Mucosa of rectum (tissue), 2 donors: ENCODE measurements at regions not wholly inside any gene's neighbourhood (a gene's known extent, or its start where the extent isn't known, plus 50 kb on each side); places are given as distances from the start of the nearest gene placed in this dataset.

Experiments used
- H3K27ac ChIP-seq, 2 donors: one replicate each; pipeline ENCODE4 v1.7.0; 2013; ENCODE audit warnings: inconsistent platforms in 2 of 2, low read depth in 2 of 2, low read length in 2 of 2
- H3K27me3 ChIP-seq, 2 donors: one replicate each; pipeline ENCODE4 v1.7.0; 2013; ENCODE audit warnings: low read length in 2 of 2; ENCODE audit not compliant: control insufficient read depth in 2 of 2, insufficient read depth in 2 of 2
- H3K36me3 ChIP-seq, 2 donors: one replicate each; pipeline ENCODE4 v1.7.0; 2013; ENCODE audit warnings: low read length in 2 of 2; ENCODE audit not compliant: control insufficient read depth in 2 of 2, insufficient read depth in 2 of 2
- H3K4me1 ChIP-seq, 2 donors: one replicate each; pipeline ENCODE4 v1.7.0; 2013; ENCODE audit warnings: low read length in 2 of 2, mild to moderate bottlenecking in 1 of 2; ENCODE audit not compliant: control insufficient read depth in 2 of 2, insufficient read depth in 2 of 2
- H3K4me3 ChIP-seq, 2 donors: one replicate each; pipeline ENCODE4 v1.7.0; 2013; ENCODE audit warnings: low read length in 2 of 2
- H3K9ac ChIP-seq, 2 donors: one replicate each; pipeline ENCODE4 v1.7.0; 2013; ENCODE audit warnings: low read length in 2 of 2, low read depth in 1 of 2, mild to moderate bottlenecking in 1 of 2
- H3K9me3 ChIP-seq, 2 donors: one replicate each; pipeline ENCODE4 v1.7.0; 2013; ENCODE audit warnings: low read length in 2 of 2; ENCODE audit not compliant: control insufficient read depth in 2 of 2
- donor health status: healthy.
- donor health status: Normal muscosa, but diverticular disease.

DNA sequence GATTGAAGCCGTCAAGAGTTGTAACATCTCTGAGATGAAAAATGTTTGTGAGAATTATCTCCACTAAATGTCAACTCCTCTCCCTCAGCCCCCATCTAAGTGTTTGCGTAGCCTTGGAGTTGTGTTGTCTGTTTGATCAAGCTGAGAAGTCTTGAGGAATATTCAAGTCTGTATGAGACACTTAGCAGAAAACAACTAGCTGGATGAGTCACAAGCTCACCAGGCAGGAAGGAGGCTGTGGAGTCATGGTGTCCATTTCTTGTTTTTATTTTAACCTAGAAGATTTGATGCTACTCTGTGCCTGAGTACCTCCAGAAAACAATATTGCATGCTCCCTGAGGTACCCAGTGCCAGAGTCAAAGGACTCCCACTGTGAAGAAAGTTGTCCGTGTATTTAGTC lies 211.6 kb upstream of the PLXNA2 start:
- no peak overlapping the region for H3K27ac ChIP-seq
- no peak overlapping the region for H3K4me3 ChIP-seq
- no peaks in the 10 kb centered on the region for H3K36me3 ChIP-seq
- H3K4me1 ChIP-seq, result no peaks in the 10 kb centered on the region
- H3K9me3 ChIP-seq, result no peaks in the 10 kb centered on the region
- no peak overlapping the region for H3K9ac ChIP-seq
- H3K27me3 ChIP-seq, result no peaks in the 10 kb centered on the region

DNA sequence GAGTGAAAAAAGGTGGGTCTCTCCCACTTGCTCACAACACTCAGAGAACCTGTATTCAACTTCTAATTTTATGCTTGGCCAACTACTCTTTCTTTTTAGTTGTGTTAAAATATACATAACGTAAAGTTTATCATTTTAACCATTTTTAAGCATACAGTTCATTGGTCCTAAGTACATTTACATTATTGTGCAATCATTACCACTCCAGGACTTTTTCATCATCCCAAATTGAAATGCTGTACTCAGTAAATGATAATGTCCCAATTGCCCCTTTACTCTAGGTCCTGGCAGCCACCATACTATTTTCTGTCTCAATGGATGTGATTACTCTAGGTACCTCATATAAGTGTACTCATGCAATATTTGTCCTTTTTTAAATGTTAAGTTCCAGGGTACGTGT lies 212.3 kb upstream of the PLXNA2 start:
- Histone ChIP-seq H3K4me1 (no peaks in the 10 kb centered on the region), H3K9me3 (no peaks in the 10 kb centered on the region), H3K4me3 (no peak overlapping the region), H3K27ac (no peak overlapping the region), H3K36me3 (no peaks in the 10 kb centered on the region), H3K27me3 (no peaks in the 10 kb centered on the region), H3K9ac (no peak overlapping the region)

DNA sequence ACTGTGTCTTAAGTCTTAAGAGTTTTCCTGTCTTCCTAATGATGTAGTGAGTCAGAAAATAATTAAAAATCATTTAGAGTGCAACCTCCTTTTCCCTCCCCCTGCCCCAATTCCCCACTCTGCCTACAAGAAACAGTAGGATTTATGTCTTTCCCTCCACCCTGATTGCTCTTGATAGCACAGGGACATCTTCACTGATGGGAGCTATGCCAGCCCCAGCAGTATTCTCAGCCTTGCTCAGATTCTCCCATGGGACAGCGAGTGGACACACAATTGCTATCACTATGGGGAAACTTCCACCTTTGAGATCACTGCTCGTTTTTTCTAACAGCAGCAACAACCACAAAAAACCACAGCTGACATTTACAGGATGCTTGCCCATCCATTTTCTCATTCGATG lies 216.6 kb upstream of the PLXNA2 start:
- Histone ChIP-seq H3K9me3 (no peaks in the 10 kb centered on the region), H3K27ac (no peak overlapping the region), H3K4me1 (no peaks in the 10 kb centered on the region)

DNA sequence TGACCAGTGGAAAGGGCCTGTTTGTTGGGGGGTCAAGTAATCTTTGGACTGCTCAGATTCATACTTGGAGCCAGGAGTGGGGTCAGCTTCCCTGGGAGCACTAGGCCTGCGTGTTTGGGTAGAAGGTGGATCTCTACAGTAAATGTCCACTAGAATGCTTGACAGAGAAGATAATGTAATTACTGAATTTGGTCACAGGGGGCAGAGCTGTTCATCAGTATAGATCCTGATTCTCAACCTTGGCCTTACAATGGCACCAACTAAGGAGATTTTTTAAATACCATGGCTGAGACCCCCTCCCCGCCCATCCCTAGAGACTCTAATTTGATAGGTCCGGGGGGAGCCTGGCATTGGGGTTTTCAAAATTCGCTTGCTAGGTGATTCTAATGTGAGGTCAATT lies 217.5 kb upstream of the PLXNA2 start:
- Histone ChIP-seq H3K4me1 (no peaks in the 10 kb centered on the region), H3K36me3 (no peaks in the 10 kb centered on the region), H3K27me3 (no peaks in the 10 kb centered on the region), H3K9me3 (no peaks in the 10 kb centered on the region), H3K9ac (no peak overlapping the region), H3K27ac (no peak overlapping the region), H3K4me3 (no peak overlapping the region)

More for the DNA sequence above, 216.6 kb upstream of the PLXNA2 start:
- Histone ChIP-seq H3K9ac (no peak overlapping the region), H3K4me3 (no peak overlapping the region), H3K27me3 (no peaks in the 10 kb centered on the region), H3K36me3 (no peaks in the 10 kb centered on the region)

DNA sequence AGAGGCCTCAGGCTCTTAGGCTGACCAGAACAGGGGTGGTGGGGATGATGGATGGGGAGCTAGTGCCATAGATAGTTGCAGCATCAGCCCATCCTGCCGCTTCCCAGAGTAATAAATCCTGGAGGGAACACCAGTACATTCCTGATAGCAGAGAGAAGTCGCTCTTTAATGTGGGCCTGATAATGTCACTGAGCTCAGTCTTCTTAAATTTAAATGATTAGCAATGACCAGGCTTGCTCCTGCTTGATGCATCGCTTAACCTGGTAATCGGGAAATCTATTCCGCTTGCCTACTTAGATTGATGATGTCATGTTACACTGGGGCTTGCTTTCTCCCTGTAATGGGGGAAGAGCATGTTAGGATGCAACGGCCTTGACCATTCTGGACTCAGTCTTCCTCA lies 218.6 kb upstream of the PLXNA2 start:
- H3K4me3 ChIP-seq, result no peak overlapping the region
- no peaks in the 10 kb centered on the region for H3K4me1 ChIP-seq
- no peaks in the 10 kb centered on the region for H3K27me3 ChIP-seq
- H3K9ac ChIP-seq, result no peak overlapping the region
- no peaks in the 10 kb centered on the region for H3K9me3 ChIP-seq
- no peaks in the 10 kb centered on the region for H3K36me3 ChIP-seq
- H3K27ac ChIP-seq, result no peak overlapping the region

DNA sequence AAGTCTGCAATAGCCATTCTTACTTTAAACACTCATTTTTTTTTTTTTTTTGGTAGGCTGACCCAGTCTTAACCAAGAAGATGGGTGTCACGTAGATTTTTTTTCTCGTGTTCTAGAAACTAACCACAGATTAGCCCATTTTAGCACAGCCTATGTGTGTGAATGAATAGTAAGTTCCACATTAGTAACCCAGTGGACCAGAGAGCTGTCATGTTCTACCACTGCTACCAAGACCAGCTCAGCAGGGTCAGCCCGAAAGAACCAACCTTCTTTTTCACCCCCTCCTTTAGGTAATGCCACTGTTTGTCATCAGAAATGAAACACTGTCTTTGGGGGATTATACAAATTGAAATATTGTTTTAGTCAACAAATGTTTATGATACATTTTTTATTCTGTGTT lies 221.1 kb upstream of the PLXNA2 start:
- no peaks in the 10 kb centered on the region for H3K36me3 ChIP-seq
- H3K27me3 ChIP-seq, result no peaks in the 10 kb centered on the region
- no peaks in the 10 kb centered on the region for H3K4me1 ChIP-seq
- H3K27ac ChIP-seq, result no peak overlapping the region
- no peaks in the 10 kb centered on the region for H3K9me3 ChIP-seq
- no peak overlapping the region for H3K4me3 ChIP-seq
- no peak overlapping the region for H3K9ac ChIP-seq

DNA sequence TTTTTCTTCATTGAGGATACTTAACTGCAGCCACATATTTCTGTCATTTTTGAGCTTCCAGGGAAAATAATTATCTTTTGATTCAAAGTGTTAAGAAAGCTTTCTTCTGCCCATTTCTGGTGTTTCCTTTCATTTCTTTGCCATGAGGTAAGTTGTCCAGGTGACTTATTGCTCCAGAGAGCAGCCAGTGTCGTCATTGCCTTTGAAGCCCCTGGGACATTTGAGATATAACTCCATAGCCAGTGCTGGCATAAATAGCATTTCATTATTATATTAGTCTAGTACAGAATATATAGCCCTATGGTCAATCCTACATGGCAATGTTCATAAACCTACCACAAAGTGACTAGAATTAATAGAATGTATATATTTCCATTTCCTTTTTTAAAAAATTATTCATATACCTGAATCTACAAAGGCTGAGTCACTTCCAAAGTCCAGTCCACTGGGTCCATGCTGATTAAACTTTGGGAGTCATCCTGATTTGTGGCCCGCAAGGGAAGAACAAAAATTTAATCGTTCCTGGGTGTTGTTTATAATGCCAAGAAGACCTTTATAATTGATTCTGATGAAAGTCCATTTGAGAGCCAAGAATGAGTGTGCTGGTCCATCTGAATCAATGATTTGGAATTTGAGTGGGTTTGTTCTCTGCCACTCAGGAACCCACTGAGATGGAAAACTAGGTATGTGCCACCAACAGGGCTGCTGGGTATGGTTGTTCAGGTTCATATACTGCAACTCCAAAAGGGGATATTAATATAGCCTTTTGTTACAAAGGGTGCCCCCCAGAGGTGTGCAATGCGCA lies 221.8 kb upstream of the PLXNA2 start:
- no peaks in the 10 kb centered on the region for H3K27me3 ChIP-seq
- H3K9ac ChIP-seq, result no peak overlapping the region
- H3K9me3 ChIP-seq, result no peaks in the 10 kb centered on the region
- no peaks in the 10 kb centered on the region for H3K36me3 ChIP-seq
- H3K27ac ChIP-seq, result no peak overlapping the region
- H3K4me3 ChIP-seq, result no peak overlapping the region
- H3K4me1 ChIP-seq, result no peaks in the 10 kb centered on the region

DNA sequence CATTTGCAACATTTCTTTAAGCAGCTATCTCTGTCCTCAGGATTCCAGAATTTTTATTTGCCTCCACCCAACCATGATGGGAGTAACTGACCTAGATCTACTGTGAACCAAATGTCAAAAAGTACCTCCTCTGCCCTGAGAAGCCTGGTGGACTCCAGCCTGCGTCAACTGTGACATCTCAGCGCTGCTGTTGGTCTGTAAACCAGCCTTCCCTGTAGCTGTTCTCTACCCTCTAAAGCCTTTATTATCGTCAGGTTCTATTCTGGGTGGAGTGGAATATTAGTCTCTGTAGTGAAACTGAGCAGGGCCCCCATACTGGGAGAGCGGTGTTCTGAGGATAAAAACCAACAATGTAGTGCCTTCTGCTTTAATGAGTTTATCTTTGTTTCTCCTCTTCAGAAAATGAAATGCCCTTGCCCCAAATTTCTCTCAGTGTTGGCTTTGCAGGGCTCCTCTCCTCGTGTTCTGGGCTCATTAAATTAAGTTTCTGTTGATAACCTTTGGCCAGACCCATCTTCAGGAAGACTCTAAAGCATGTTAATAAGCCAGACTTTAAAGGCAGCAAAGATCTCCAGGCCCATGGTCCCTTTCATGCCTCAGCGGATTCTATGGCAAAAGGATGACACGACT lies 223.1 kb upstream of the PLXNA2 start:
- Histone ChIP-seq H3K4me3 (no peak overlapping the region), H3K36me3 (no peaks in the 10 kb centered on the region), H3K27me3 (no peaks in the 10 kb centered on the region), H3K9ac (no peak overlapping the region), H3K4me1 (no peaks in the 10 kb centered on the region), H3K9me3 (no peaks in the 10 kb centered on the region), H3K27ac (no peak overlapping the region)

DNA sequence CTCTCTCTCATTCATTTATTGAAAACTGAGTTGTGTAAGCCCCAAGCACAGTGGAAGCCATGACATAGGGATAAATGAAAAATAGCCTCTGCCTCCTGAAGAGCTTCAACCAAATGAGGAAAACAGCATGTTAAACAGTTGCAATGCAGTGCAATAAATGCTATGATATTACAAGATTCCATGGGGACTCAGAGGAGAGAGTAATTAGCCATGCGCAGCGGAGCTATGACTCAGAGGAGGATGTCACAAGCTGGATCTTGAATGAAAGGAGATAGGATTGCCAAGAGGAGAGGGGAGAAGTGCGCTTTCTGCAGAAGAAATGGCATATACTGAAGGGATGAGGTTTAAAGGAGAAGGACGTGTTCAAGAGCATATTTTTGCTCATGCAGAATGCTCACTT lies 231.3 kb upstream of the PLXNA2 start:
- H3K9ac ChIP-seq, result no peak overlapping the region
- no peaks in the 10 kb centered on the region for H3K27me3 ChIP-seq
- no peaks in the 10 kb centered on the region for H3K36me3 ChIP-seq
- H3K9me3 ChIP-seq, result no peaks in the 10 kb centered on the region
- no peak overlapping the region for H3K4me3 ChIP-seq
- no peaks in the 10 kb centered on the region for H3K4me1 ChIP-seq
- no peak overlapping the region for H3K27ac ChIP-seq

DNA sequence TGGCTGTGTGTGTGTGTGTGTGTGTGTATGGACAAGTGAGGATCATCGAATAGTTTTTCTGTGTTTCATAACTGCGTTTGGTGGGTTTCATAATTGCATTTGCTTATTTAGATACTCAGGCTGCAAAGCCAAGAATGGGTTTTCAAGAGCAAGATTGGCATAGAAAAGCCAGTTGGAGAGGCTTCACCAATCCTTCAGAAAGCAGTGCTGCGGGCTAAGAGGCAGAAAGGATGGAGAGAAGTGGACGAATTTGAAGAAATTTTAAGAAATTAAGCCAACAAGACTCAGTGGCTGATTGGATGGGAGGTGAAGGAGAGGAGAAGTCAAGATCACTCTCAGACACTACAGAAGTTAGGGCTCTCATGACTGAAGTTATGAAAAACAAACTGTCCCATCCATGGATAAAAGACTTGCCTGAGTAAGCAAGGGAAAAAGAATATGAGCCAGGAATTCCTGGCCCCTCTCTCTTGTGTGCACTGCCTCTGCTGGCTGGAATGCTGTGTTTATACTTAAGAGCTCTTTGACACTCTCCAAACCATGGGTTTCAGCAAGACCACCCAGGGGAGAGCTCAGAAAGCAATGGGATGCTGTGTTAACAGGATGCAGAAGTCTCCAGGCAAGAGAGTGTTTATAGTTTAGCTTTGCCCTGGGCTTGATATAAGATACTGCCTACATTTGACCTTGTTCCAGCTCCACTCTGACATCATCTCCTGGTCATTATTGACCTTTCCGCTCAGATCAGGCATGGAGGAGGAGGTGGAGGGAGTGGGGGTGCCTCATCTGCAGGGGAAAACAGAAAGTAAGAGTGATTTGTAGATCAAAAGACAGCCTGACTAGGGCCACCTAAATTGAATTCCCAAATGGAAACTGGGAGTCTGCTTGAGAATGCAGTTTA lies 232.0 kb upstream of the PLXNA2 start:
- Histone ChIP-seq H3K4me3 (no peak overlapping the region), H3K27ac (peak overlapping the region in 1 of 2 donors; percentile 6), H3K4me1 (no peaks in the 10 kb centered on the region), H3K9me3 (no peaks in the 10 kb centered on the region), H3K9ac (no peak overlapping the region), H3K36me3 (no peaks in the 10 kb centered on the region), H3K27me3 (no peaks in the 10 kb centered on the region)
